ENCODE measurements at regions not wholly inside any gene's neighbourhood (a gene's known extent, or its start where the extent isn't known, plus 50 kb on each side); places are given as distances from the start of the nearest gene placed in this dataset.

DNA sequence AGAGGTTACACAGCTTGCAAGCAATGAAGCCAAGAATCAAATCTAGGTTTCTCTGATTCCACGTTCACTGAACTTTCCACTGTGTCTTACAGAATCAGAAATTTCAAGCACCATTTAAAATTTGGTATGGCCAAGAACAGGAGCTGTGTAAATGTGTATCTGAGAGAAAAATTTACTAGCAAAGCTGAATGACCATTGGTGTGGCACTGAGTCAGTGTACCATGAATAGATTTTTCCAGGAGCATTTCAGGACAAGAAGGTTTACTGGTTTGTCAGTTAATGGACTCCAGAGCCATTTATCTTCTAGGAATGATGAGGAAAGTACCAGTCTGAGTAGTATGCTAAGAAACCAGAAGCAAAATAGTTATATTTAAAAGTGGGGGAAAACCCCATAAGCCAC is 269.4 kb upstream of the FAT3 start:
- DNase-seq = no peak
- Histone ChIP-seq H3K27me3 (ENCODE audit: insufficient read depth, low read depth, severe bottlenecking) (no peaks in the 10 kb centered on the region), H3K36me3 (no peaks in the 10 kb centered on the region), H3K9me3 (ENCODE audit: severe bottlenecking) (no peaks in the 10 kb centered on the region), H3K27ac (no peak overlapping the region), H3K4me3 (ENCODE audit: low read depth, low read length) (no peak overlapping the region)
- TF ChIP-seq, protein P1, sequence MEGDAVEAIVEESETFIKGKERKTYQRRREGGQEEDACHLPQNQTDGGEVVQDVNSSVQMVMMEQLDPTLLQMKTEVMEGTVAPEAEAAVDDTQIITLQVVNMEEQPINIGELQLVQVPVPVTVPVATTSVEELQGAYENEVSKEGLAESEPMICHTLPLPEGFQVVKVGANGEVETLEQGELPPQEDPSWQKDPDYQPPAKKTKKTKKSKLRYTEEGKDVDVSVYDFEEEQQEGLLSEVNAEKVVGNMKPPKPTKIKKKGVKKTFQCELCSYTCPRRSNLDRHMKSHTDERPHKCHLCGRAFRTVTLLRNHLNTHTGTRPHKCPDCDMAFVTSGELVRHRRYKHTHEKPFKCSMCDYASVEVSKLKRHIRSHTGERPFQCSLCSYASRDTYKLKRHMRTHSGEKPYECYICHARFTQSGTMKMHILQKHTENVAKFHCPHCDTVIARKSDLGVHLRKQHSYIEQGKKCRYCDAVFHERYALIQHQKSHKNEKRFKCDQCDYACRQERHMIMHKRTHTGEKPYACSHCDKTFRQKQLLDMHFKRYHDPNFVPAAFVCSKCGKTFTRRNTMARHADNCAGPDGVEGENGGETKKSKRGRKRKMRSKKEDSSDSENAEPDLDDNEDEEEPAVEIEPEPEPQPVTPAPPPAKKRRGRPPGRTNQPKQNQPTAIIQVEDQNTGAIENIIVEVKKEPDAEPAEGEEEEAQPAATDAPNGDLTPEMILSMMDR (IDR thresholded peaks at IDR 0.05; ENCODE audit: low read depth, low read length) = no peak

DNA sequence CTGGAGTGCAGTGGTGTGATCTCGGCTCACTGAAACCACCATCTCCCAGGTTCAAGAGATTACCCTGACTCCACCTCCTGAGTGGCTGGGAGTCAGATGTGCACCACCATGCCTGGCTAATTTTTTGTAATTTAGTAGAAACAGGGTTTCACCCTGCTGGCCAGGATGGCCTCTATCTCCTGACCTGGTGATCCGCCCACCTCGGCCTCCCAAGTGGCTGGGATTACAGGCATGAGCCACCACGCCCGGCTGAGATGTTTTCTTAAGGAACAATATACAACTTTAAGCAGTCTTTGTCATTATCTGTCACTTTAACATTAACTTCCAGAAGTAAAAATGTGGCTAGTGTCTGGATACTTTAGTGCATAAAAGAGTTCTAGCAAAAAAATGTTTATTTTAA is 272.6 kb upstream of the FAT3 start:
- no peak overlapping the region for H3K4me3 ChIP-seq (ENCODE audit: low read depth, low read length)
- TF ChIP-seq, protein P1 (IDR thresholded peaks at IDR 0.05; ENCODE audit: low read depth, low read length) = no peak
- H3K27ac ChIP-seq = no peak overlapping the region
- no peaks in the 10 kb centered on the region for H3K36me3 ChIP-seq
- DNase-seq = no peak
- no peaks in the 10 kb centered on the region for H3K9me3 ChIP-seq (ENCODE audit: severe bottlenecking)
- no peaks in the 10 kb centered on the region for H3K27me3 ChIP-seq (ENCODE audit: insufficient read depth, low read depth, severe bottlenecking)

GRCh38 chr11:91947215-91947820 is 277.3 kb upstream of the FAT3 start:
- TF ChIP-seq, protein P1 (IDR thresholded peaks at IDR 0.05; ENCODE audit: low read depth, low read length) = no peak
- Histone ChIP-seq H3K27me3 (ENCODE audit: insufficient read depth, low read depth, severe bottlenecking) (no peaks in the 10 kb centered on the region), H3K36me3 (no peaks in the 10 kb centered on the region), H3K27ac (no peak overlapping the region), H3K4me3 (ENCODE audit: low read depth, low read length) (no peak overlapping the region), H3K9me3 (ENCODE audit: severe bottlenecking) (no peaks in the 10 kb centered on the region)
- DNase-seq = no peak

GRCh38 chr11:91946397-91946951 is 278.1 kb upstream of the FAT3 start:
- Histone ChIP-seq H3K36me3 (no peaks in the 10 kb centered on the region), H3K27me3 (ENCODE audit: insufficient read depth, low read depth, severe bottlenecking) (no peaks in the 10 kb centered on the region), H3K27ac (no peak overlapping the region), H3K4me3 (ENCODE audit: low read depth, low read length) (no peak overlapping the region), H3K9me3 (ENCODE audit: severe bottlenecking) (no peaks in the 10 kb centered on the region)
- TF ChIP-seq, protein P1 (IDR thresholded peaks at IDR 0.05; ENCODE audit: low read depth, low read length) = no peak
- DNase-seq = no peak

DNA sequence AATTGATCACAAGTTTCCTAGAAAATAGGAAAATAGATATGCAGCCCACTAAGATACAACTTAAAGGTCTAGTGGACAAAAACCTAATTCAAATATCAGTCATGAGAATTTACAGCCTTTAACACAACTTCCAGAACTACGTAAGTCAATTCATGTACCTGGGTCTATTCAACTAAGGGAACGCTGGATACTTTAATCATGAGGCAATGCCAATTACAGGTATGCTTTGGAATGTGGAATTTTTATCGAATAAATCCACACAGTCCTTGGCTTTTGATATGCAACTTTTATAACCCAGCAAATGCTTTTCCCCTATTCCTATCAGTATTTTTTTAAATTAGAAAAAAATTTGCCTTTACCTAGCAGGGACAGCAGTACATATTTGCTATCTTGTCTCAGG is 289.5 kb upstream of the FAT3 start:
- Histone ChIP-seq H3K9me3 (ENCODE audit: severe bottlenecking) (no peaks in the 10 kb centered on the region), H3K27ac (no peak overlapping the region), H3K27me3 (ENCODE audit: insufficient read depth, low read depth, severe bottlenecking) (no peaks in the 10 kb centered on the region), H3K36me3 (no peaks in the 10 kb centered on the region), H3K4me3 (ENCODE audit: low read depth, low read length) (no peak overlapping the region)
- DNase-seq = no peak
- TF ChIP-seq, protein P1 (IDR thresholded peaks at IDR 0.05; ENCODE audit: low read depth, low read length) = no peak

Data from WERI-Rb-1 (cell line).